ENCODE measurements at regions not wholly inside any gene's neighbourhood (a gene's known extent, or its start where the extent isn't known, plus 50 kb on each side); places are given as distances from the start of the nearest gene placed in this dataset.

DNA sequence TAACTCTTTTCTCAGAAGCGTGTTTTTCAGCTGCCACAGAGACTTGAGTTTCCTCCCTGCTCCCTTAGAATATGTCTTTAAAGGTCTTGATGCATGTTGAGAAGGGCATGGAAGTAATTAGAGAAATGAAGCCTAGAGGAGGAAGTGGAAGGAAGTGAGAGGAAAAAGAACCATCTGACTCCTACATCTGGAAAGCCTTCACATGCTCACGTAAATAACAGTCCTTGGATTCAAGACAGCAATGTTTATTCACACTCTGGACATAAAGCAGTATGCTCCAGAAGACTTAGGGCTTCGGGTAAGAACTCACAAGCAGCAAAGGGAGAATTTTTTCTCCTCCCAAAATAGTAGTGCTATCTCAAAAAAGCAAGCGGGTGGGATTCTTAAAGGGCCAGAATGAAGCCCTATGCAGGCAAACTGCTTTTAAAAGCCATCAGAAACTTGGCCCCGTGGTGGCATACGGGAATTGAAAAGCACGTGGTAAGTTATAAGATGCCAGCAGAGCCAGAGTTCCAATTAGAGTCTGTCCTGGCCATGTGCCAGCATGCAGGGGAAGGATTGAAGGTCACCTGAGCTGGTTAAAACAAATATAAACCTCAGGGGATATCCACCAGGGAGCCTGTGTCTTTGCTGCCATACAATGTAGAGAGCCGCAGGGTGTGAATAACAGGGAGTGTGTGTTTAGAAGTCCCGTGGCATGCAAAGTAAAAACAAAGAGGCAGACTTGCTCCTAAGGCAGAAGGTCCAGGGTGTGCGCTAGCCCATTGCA is 380.8 kb upstream of the NDN start:
- TF ChIP-seq POLR2A (IDR thresholded peaks at IDR 0.05) (no peak), CTCF (IDR thresholded peaks at IDR 0.05) (no peak)
